HG03045 (cell line): ENCODE measurements at regions not wholly inside any gene's neighbourhood (a gene's known extent, or its start where the extent isn't known, plus 50 kb on each side); places are given as distances from the start of the nearest gene placed in this dataset.

Source experiments
- ATAC-seq: cut with Tn5 transposase; IDR thresholded peaks from one replicate; pipeline ENCODE4 v1.9.1; 2021; ENCODE audit warnings: mild to moderate bottlenecking, moderate library complexity; ENCODE audit not compliant: unreplicated experiment

DNA sequence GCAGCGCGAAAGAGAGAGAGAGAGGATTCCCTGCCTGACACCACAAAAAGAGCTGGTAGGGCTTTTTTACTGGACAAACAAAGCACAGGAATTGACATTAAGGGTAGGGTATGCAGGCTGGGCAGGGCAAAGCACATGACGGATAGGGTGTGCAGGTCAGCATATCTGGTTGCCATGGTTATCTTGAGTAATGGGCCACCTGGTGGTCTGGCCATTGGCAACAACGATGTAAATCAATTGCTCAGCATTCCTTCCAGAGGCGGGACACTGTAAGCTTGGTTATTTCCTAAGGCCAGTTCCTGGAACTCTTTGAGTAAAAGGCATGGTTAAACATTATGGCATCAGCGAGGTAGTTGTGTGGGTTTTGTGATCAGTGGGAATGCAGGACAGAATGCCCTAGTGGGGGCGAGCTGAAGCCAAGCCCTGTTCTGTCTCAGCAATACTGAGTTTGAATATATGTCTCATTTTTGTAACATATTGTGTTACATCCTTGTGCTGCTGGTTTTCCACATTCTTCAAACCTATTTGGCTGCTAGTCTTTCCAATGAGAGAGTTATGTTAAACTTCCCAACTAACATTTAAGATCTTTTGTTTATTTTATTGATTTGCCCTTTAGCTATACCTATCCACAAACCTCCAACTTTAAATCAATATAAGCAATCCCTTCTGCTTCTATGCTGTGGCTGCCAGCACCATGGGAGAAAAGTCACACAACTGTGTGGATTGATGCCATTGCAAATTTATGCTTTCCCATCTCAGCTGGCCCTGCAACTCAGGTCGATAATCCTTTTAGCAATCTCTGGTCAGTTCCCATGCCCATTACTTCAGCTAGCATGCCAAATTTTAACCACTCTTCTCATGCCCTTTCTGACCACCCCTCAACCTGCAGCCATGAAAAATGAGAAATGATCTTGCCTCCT is 396.7 kb upstream of the PDE3A start:
- ATAC-seq, result no peak

DNA sequence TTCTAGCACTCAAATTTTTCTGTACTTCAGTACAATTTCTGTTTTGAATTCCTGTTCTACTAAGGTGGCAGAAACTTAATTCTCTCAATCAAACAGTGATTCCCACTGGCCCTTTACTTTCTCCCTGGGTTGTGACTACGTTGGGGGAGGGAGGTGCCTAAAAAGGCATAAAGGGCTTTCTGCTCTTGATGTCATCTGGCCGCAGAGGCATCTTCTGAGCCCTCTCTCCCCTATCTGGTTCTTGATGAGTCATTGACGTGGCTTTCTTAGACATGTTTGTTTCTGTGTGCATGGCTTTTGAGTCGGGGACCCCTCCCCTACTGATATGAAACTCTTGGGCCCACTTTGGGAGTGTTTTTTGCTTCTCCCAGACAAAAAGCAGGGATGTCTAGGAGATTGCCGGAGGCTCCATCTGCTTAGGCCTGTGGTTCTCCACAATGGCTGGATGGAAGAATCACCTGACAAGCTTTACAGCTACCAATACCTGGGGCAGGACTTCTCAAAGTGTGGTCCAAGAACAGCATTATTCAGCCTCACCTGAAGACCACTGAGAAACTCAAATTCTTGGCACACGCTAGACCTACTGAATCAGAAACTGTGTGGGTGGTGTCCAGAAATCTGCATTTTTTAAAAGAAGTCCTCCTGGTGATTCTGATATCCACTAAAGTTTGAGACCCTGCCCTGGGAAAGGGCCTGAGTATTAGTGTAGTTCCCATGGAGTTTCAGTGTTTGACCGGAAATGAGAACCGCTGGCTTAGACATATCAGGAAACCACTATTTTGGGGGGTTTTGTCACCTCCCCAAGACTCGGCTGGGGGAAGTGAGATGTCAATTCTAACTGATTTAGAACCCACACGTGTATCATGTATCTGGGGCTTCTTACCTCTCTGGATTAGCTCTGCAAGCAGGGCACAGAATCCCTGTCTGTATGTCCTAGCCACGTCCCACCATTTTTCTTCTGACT is 395.7 kb upstream of the PDE3A start:
- ATAC-seq, result no peak

DNA sequence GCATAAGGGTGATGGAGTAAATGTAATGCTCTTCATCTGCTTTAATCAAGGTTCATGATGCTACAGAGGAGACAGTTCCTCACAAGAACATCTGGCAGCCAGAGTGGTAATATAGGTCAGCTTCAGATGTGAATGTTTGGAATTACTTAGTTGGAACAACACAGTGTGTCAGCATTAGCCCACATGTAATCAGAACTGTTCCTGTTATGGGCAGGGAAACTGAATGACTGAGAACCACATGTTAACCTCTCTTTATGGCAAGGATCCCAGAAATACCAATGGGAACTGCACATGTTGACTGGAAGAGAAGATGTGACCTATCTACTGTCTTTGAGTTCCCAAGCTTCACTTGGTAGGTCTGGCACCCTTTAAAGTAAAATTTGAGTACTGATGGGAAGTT is 390.1 kb upstream of the PDE3A start:
- no peak for ATAC-seq

DNA sequence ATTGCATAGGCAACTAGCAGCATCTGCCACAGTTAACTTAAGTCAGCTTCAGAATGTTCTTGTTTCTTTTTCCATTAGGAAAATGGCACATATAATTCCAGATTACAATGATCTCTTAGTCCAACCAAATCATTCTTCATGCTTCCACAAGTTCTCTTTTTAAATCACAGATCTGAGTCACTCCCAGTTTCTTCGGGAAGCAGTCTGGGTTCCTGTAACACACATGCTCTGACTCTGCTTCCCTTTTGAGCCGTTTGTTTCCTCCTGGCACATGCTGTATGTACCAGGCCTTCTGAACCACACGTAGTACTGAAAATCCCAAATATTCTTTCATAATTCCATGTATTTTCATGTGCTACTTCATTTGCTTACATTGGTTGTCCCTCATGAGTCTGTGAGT is 388.8 kb upstream of the PDE3A start:
- no peak for ATAC-seq

DNA sequence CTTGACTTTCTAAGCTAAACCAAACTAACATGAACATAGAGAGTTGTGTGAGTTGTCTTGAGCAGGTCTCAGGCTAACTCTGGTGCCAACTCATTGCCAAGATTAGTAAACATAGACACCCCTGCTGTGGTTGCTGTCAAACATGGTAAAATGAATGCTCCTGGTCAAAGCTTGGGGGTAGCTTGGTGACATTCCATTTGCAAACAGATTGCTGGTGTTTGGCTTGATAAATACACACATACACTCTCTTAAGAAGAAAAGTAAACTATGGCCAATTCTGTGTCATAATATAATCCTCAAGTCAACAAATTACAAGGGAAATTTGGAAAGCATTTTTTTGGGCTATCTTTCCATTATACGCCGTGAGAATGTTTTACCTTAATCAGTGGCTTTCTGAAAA is 386.4 kb upstream of the PDE3A start:
- ATAC-seq, result no peak

DNA sequence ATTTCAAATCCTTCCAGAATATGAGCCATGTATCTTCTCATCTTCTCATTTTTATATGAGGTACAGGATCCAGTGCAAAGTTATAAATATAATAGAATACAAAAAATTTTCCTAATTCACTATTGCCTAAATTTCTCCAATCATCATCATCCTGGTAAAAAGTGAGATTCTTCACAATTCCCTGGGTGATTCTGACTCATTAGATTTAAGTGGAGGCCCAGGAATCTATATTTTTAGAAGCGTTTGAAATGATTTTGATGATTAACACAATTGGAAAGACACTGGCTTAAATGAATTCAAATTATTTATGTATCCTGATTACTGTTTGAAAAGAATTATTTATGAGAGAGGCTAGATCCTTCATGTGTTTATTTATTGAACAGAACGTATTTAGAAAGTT is 380.3 kb upstream of the PDE3A start:
- ATAC-seq, result no peak

DNA sequence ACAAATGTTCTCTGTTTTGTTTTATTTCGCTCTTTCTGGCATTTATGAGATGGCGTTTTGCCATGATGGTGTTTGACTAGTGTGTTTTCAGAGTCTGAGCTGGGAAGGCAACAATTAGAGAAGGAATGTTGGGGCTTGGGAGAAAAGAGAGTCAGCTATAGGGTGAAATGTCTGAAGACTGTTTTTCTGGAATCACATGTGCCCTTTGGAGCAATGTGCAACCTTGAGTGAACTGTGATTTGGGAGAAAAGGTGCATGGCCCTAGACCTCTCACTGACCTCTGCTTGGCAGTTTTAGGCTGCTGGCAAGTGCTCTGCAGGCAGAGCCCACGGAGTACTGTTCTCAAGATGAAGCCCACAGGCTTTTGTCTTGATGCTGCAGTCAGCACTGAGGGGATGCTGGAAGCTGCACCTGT is 379.9 kb upstream of the PDE3A start:
- no peak for ATAC-seq

DNA sequence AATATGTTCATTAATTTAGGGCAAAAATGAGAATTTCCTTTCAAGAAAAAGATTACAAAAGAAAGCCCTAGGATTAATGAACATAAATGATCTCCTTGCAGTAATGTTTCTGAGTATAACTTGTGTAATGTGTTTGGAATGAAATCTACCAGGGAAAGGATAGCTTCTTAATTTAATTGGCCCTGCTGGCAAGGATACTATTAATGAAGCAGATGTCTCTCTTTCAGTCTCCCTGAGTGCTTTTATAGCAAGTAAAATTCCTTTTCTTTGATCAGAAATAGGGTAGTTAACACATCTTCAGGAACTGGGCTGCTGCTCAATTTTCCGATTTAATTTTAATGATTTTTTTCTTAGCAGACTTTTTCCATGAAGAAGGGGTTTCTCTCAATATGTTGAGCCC is 379.4 kb upstream of the PDE3A start:
- no peak for ATAC-seq

DNA sequence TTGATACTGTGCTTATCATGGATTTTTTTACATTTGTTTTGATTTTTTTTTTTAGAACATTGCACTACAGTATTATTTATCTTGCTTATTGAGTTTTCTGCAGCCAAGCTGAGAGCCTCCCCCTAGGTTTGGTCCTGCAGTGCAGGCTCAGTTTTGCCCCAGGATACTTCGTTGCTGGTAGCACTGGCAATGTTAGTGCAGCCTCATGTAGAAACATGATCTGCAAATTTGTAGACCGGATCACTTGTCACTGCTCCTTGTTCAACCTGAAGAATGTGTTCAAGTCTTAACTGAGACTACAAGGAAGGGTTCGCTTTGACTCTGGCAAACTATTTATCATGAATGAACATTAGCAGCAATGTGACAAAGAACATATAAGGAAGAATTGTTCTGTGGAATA is 377.2 kb upstream of the PDE3A start:
- ATAC-seq, result no peak

DNA sequence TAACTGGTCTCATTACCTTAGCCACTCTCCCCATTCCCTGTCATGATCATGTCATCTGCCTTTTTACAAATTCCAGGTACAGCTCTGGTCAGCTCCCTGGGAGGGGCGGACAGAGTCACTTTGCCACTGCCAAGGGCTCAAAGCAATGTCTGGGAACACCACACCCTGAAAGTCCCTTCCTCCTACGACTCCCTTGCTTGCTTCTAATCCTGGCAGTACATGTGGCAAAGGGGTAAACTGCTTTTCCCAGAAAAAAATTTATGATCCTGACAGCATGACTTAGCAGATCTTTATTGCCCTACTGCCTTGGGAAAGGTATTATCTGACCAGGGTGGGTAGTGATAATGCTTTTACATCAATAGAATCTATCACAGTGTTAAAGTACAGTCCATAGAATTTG is 376.0 kb upstream of the PDE3A start:
- no peak for ATAC-seq

DNA sequence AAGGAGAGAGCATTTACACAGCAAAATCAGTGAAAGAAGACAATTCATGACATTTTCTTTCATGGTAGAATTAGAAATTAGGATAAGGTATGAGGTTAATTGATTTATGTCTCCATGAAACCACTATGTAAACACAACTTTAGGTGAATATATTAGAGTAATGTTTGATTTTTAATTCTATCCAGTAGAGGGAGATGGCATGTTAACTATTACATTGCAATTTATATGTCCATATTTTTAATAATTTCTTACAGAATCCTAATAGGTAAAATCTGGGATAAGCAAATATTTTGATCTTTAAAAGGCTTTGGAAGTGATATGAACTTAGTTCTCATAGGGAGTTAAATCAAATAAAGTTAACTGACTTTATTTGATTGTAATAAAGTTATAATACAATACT is 373.4 kb upstream of the PDE3A start:
- no peak for ATAC-seq

DNA sequence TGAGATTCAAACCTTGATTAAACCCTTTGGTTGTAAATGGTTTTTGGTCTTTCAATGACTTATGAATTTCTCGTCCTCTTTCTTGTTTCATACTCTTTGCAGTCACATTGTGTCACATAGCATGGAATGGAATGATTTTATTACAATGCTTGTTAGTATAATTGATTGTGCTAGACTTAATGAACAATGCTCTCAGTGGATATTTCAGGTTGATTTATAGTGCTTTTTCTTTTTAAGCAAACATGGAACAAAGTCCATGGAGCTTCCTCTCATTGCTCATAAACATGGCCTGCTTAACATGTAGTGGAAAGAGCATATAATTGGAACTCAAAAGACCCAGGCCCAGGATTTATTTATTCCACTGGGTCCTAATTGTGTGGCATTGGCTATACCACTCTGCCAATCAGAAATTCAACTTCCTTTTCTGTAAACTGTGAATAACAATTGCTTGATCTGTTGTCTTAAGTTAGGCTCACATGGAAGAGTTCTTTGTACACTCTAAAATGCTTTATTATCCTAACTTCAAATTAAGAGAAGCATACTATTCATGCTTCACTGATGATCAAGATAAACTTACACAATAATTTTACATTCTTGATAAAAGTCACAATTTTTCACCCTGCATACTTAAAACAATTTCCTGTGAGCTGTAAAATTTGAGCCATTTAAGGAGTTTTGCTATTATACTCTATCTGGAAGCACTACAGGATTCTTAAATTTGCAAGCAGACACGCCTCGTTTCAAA is 370.5 kb upstream of the PDE3A start:
- ATAC-seq, result no peak

DNA sequence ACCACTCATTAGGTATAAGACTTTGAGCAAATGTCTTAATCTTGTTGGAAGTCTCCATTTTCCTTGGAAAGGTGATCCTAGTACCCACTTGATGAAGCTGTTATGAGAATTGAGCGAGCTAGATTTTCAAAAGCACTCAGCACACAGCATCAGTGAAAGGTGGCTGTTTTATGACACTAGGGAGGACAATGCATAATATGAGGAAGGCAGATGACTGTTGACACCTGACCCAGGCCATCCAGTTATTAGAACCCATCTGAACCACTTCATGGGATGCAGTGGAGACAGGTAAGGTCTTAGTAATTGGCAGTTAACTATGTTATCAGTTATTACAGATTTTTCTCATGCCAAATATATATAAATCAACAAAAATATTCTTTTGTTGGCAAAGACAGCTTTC is 369.9 kb upstream of the PDE3A start:
- ATAC-seq, result no peak

DNA sequence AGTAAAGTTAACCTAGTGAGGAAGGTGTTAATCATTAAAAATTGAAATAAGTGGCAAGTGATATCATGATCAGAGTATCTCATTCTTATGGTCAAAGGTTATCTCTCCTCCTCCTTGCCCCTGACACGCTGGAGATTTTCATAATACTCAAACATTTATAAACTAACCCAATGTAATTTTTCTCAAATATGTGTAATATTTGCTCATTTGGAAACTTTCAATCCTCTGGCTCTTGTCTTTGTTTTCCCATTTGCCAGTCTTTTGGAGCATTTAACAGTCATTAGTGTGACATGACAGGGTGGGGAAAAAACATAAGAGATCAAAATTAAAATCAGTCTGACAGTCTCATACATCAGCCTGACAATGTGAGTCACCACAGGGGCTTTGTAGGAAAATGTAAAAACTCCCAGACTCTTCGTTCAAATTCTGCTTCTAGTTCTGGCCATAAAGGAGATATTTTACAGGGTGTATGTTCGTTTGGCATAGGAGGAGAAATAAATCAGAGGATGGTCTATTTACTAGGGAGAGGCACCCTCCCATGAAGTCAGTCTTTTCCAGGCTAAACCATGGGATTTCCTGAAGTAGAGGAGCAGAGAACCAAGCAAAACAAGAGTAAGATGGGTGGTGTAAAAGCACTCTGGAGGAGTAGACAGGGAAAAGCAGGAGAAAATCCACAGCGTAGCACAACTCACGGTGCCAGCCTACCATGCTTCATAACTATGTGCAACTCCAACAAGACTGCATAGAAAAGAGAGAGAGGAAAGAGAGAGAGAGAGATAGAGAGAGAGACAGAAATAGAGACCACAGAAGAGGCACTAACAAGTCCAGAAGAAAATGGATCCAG is 369.2 kb upstream of the PDE3A start:
- ATAC-seq, result no peak

DNA sequence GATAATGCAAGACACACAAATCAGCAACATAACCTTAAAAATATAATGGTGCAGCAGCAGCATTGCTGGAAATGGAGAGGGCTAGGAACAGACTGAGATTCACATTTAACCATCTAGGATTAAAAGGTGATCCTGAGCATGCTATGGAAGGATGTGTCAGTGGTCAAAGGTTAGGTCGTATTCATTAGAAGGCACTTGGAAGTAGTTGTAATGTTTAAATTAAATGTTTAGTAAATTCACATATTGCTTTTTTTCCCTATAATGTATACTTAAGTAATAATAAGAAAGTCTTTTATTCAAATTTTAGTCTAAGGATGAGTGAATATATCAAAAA is 368.6 kb upstream of the PDE3A start:
- ATAC-seq, result no peak

DNA sequence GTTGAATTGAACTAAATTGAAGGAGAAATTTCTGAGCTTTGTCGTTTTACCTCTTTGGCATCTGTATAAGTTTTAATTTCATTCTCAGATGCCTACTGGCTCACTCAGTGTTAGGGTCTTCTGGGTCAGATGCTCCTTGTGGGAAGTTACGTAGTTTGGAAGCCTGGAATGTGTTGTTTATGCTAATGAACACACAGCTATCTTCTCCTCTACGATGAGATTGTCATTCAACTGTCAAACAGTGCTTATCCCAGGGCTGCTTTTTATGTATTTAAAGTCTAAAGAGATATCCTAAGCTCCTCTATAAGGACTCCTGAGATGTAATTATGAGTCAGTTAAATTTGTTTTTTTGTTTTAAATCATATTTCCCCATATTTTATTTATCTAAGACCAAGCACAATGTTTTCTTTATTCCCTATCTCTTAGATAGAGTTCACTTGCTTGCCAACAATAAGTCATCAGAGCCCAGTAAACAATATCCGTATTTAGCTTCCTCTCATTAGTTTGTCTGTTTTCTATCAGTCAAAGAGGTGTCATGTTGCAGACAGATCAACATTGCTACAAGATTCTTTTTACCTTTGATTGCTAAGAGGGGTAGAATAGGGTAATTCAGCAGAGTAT is 368.0 kb upstream of the PDE3A start:
- ATAC-seq, result no peak

DNA sequence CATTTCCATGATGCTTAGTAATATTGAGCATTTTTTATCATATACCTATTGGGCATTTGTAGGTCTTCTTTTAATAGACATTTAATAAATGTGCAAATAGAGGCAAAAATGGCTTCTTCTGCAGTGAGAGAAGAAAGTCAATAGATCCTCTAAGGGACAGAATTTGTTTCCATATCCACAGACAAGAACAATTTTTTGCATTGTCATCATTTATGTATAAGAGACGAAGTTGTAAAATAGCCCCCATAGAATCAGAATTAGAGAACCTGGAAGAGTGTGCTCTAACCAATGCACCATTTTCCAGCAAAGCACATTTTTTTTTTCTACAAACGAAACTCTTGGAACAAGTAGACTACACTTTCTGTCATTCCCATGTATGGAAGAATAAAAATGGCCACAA is 365.1 kb upstream of the PDE3A start:
- ATAC-seq, result no peak

DNA sequence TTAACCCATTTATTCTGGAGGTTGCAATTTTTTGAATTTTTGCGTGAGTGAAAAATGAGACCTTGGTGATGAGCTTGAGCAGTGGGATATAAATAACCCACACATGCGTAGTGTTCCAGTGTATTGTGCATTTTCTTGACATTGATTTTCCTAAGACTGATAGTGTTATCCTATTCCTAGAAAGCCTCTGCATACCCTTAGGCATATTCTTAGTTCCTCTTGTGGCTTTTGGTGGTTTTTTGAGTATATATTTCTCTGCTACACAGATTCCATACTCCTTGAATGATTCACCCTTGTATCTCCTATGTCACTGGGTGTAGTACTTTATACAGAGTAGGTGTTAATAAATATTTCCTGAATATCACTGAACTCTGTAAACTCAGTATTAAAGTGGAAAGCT is 363.4 kb upstream of the PDE3A start:
- no peak for ATAC-seq

DNA sequence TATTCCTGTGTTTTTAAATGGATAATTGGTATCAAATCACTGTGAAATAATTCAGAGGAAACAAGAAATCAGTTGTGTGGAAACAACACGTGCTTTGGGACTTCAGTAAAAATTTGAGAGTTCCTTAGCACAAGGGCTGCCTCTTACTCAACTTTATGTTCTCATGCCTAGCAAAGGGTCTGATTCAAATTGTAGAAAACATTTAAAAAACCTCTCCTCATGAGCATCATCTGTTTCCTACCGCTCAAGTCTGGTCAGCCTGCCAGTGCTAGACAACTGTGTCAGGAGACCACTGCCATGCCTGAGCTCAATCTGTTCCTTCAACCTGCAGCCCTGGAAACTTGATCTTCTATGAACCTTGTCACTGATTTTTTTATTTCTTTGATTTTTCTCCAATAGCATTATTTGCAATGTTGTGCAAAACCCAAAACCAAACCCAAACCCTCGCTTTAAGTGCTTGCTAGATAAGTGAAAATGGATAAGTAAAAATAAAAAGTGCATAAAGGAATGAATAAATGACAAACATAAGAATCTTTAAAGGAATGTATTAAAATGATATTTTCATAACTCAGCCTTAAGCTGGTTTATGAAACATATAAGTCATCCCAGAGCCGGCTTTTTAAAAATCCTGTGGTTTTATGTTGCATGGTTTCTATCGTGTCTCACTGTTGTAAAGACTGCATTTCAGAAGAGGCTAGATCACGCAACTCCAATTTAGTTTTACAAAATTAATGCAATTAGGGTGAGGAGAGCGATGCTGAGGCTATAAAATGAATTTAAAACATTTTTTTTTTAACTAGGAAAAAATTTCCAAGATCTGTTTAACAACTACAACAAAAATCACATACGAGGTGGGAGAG is 361.2 kb upstream of the PDE3A start:
- ATAC-seq, result no peak
